GM18508 (cell line): ENCODE measurements at regions not wholly inside any gene's neighbourhood (a gene's known extent, or its start where the extent isn't known, plus 50 kb on each side); places are given as distances from the start of the nearest gene placed in this dataset.

Source experiments
- ATAC-seq: cut with Tn5 transposase; IDR thresholded peaks from one replicate; pipeline ENCODE4 v1.9.1; 2021; ENCODE audit warnings: moderate number of reproducible peaks; ENCODE audit not compliant: insufficient read depth, unreplicated experiment

DNA sequence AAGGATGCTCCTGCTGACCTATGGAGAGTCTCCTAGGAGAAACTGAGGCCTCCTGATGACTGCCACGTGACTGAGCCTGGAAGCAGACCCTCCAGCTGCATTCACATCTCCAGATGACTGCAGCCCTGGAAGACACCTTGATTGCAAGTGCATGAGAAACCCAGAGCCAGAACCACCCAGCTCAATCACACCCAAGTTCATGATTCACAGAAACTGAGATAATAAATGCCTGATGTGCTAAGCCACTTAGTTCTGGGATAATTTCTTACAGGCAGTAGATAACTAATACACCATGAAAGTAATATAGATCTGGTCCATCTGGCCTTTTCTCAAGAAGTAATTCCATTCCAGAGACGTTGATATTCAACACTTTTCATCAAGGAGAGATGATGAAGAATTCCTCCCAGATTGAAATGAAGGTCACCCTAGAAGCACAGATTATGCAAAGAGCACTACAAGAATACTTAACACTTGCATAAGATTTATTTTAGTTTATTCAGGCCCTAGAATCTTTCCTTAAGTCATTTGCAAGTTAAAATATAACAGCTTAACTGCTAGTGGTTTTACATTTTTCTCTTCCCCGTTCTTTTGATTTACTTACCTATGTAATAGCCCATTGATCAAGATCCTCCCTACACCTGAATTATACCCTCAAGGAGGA lies 208.2 kb upstream of the INHBA start:
- no peak for ATAC-seq

DNA sequence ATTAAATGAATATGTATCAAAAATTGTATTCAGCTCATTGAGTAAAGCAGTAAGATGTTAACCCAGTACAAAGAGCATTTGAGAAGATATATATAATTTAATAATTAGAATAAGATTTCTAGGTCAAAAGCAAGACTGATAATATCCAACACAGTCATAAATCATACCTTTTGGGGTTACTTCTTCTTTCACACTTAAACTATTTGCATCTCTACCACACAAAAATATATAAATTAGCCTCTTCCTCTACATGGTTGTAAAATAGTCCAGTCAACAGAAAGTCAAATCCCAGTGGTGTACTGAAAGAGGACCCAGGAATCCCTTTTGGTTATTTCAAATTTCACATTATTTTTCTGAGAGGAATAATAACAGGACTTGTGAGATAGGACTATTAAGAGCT lies 204.6 kb upstream of the INHBA start:
- no peak for ATAC-seq

DNA sequence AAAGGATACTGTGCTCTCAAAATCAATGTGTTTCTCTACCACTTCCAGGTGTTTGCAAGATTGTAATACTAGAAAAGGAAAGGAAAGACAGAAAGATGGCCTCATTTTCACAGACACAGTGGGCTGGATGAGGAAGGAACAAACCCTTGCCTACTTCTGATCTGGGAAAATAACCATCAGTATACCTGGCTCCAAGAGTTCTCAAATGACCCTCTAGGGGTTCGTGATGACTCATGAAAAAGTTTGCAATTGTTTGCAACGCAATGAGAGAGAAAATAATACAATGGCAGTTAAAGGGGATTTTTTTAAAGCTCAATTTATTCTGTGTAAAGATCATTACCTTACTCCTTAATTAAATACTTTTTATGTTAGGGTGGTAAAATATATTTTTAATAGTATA lies 197.6 kb upstream of the INHBA start:
- ATAC-seq: no peak

DNA sequence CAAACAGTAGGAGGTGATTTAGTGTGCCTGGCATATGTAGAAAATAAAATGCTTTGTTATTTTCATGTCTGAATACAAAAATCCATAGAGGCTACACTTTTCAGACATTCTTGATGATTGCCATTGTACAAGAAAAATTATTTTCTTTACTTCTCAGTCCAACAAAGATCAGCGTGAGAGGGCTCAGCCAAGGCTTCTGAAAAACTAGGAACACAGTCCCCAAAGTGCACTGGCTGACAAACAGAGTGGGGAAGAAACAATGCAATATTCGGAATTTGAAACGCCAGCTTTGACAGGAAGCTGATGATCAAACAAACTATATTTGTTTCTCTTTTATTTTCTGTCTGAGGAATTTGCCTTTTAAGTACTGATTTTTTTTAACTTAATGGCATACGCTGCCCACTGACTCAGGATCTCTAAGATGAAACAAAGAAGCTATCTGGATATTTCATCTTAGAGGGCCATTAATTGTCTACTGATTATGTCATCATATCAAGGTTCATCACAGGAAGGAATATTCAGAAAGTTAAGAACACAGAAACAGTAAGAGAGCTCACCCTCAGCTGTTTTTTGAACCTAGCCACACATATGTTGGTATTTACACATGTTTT lies 197.0 kb upstream of the INHBA start:
- ATAC-seq: no peak

DNA sequence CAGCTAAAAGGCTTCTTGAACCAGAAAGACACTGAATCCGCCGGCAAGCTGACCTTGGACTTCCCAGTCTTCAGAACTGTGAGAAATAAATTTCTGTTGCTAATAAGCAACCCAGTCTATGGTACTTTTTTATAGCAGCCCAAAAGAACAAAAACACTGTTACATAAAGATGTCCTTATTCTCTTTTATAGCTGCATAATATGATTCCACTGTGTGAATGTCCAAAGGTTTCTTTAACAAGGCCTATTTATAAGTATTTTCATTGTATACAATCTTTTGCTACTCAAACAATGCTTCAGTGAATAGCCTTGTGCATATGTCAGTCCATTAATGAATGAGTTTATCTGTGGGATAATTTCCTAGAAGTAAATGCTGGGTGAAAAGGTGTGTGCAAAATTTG lies 190.8 kb upstream of the INHBA start:
- no peak for ATAC-seq

DNA sequence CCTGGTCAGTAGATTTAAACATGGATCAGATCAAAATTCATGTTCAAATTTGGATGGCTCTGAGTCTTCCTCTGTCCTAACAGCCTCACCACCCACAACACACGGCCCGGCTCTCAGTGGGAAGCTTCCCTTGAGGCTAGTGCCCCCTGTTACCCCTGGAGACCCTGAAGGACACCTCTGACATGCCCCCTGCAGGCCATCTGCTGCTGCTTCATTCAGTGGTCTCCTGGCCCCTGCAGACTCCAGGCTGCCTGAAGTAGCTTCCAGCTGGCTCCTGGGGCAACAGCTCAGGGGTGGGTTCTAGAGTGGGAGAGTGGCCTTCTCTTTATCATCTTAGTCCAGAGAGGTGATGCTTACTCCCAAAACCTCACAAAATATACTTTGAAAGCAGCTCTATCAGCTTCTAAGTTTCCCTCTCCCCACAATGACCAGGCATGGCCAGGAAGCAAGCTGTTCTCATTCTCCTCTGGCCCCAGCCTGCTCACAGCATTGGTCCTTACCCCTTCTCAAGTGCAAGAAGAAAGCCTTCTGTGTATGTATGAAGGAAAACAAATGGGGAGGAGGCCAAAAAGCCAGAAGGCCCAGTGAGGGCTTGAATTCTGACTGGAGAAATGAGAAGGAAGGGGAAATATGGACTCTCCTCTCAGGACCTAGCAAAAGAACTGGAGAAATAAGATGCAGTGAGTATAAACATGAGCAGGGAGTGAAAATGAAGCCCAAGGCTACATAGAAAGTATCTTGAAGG lies 189.6 kb upstream of the INHBA start:
- no peak for ATAC-seq

DNA sequence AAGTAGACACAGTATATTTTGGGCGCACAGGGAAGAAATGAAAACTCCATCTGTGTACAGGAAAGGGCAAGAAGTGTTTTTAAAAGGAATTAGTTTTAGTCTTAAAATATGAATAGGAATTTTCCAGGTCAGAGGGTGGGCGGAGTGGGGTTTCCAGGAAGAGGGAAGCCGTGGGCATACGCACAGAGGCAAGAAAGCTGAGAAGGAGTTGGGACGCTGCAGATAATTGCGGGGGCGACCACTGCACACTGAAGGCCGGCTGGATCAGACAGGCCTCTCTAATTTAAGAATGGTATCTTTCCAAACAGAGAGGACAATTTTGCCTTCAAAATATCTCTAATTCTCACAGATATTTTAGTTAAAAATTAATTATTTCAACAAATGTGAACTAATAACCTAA lies 189.1 kb upstream of the INHBA start:
- no peak for ATAC-seq

DNA sequence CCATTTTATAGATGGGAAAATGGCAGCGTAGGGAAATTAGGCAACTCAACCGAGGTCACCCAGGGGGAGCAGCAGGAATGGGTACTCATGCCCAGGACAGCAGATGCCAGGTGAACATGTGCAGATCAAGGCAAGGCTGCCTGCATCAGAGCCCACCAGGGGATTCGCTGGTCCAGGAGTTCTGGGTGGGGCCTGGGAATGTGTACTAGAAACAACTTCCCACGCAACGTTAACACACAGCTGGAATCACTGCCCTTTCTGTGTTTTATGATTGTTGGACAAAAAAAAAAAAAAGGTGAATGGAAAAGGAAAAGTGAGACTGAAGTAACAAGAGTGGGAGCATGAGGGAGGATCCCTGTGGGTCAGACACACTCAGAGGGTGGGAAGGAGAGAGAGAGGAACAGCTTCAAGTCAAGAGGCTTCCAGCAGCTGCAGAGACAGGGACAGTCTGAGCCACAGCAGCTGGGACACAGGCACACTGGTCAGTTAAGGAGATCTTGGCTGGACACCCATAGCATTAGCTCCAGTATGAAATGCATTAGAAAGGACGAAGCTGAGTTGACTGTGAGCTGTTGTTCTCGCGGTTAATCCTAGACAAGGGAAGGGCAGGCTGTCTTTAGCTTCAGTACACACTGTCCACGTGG lies 187.9 kb upstream of the INHBA start:
- no peak for ATAC-seq

DNA sequence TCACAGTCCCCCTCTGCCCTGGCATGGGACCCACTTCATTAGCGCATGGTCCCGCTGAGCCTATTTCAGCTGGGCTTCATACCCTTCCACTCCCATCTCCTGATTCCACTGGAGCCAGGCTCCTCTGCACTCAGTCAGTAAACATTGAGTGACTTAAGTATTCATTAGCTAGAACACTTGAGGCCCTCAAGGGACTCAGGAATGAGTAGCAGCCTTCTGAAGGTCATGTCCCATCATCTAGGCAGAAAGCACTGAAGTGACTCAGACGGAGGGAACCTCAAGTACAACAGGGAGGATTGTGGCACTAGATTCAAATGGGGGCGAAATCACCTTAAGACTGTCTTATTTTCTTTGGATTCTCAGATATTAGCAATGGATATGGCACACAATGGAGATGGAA lies 186.6 kb upstream of the INHBA start:
- ATAC-seq: no peak

DNA sequence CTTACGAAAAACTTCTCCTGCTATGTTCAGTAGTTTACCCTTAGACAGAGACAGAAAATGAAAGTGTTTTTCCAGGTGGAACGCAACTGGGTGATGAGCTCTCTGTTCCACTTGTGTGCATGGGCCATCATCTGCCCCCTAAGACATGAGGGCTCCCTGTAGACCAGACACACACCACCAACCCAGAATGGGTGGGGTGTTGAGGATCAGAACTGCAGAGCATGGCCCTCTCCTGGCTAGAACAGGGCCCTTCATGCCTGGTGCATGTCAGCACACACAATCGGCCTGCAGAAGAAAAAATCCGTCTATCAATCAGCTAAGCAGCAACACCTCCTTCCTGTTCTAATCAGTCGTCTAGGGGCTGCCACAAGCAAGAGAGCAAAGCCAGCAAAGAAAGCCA lies 186.2 kb upstream of the INHBA start:
- ATAC-seq: no peak

DNA sequence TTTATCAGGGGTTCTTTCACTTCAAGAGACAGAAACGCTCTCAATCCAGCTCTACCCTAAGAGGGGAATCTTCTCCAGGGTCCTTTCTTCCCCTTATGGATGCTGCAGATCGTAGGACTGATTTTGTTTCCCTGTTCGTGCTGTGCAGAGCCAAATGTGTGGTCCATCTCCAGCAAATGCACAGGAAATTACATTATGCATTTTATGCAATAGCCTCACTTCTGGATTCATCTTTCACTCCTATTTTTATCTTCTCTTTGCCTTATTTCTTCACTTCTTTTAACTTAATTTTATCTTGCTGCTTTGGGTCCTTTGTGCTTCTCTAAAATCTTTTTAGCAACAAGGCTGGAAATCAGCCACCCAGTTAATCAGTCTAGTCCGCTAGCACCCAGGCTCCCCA lies 184.5 kb upstream of the INHBA start:
- no peak for ATAC-seq

DNA sequence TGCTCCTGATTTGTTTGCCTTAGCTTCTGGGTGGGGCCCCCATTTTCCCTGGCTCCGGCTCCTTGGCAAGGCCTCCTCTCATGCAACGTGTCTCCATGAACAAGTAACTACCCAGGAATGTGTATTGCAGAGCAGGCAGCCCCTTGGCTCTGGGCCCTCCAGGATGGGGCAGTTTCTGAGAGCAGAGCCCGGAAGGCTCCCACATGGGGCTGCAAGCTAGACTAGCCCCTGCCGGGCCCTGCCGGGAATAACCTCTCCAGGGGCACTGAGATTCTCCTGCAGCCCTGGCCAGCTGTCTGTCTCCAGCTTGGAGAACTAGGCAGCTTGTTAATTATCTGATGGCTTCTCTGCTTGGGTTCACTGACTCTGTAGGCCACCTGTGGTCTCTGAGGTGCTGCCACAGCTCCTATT lies 184.0 kb upstream of the INHBA start:
- no peak for ATAC-seq

DNA sequence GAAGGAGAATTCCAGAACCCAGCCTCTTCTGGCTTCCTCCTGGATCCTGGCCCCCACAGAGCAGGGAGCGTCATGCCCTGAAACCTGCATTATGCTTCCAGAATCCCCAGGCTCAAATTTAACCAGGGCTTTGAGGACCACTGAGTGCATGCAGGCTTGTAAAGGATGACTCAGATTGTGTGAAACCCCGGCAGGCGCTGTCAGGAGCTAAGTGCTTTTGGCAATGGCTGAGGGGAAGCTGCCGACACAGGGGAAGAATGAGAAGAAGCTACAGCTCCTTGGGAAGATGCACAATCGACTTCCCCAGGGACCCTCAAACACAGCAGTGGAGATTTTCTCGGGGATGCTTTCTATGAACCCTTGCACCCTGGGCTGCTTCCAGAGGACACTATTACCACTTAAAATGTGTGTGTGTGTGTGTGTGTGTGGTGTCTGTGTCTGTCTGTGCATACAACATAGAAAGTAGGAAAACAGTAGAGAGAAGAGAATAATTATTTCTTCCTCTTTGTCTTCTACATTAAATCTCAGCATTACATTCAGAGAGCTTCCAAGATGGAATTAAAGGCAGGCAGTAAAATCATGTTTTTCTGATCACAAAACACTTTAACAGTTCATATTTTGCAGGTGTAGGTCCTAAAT lies 183.5 kb upstream of the INHBA start:
- ATAC-seq: no peak

DNA sequence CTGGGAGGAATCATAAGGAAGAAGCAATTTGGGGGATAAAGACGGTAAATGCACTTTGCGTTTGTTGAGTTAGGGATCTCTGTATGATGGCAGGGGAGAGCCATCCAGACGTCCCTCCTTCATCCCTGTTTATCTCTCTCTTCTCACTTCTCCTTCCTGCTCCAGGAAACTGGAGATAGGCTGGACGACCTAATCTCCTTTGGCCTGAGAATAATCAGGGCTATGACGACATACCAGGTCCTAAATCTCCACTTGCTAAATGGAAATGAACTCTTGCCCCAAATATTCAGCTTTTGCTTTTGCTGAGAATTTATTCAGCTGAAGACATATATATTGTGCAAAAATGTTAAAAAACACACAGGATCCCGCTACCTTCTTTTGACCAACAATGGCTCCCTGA lies 182.9 kb upstream of the INHBA start:
- ATAC-seq: no peak

DNA sequence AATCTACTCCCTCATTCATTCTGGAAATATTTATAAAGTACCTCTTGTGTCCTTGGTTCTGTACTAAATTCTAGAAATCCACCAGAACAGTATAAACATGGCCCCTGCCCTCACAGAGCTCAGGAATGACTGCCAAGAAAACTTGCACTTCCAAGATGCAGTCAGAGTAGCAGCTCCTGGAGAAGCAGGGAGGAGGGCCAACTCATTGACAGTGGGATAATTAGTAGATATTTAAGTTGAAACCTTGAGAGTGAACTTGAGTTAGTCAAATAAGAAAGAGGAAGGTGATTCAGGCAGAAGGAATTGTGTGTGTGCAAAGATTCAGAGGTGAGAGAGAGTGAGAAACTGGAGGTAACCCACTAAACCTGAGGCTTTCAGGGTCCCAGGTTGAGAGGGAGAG lies 182.2 kb upstream of the INHBA start:
- no peak for ATAC-seq

DNA sequence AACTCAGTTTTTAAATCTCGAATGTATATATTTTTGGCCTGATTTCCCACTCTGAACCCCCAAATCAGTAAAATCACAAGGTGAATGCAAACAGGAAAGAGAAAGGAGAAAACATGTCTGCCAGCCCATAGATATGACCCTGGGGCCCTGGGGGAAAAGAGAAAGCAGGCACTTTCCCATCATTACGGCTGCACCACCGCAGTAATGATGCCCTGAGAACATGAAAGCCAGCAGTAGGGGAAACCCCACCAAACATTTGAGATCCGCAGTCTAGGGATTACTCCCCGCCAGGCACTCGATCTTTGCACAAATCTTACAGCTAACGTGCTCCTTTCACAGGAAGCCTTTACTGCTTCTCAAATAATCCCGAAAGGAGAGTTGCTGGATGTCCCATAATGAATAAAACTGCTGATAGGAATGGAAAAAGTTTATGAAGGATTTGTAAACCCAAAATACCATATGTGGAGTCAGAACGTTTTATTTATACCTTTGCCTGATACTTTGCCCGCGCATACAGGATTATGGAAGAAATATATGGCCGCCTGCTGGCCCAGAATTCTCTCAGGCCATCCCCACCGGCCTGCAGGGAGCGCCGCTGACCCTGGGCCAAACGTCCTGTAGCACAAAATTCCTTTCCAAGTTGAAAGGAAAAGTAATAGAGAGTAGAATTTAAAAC lies 180.0 kb upstream of the INHBA start:
- ATAC-seq: no peak

DNA sequence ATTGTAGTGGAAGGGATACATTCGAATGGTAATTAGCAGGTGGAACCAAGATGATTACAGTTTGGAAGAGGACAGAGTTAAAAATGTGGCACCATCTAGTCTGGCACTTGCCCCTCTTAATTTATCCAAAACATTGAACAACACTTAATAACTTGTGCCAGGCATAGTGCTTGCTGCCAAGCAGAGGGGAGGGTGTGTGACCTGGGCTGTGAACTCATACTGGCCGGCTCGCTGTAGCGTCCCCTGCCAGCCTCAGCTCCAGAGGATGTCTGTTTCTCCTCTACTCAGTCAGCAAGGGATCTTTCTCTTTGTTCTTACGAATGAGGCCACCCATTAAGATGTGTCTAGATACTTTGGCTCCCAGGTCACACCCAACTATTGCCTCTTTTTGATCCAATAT lies 179.4 kb upstream of the INHBA start:
- no peak for ATAC-seq

DNA sequence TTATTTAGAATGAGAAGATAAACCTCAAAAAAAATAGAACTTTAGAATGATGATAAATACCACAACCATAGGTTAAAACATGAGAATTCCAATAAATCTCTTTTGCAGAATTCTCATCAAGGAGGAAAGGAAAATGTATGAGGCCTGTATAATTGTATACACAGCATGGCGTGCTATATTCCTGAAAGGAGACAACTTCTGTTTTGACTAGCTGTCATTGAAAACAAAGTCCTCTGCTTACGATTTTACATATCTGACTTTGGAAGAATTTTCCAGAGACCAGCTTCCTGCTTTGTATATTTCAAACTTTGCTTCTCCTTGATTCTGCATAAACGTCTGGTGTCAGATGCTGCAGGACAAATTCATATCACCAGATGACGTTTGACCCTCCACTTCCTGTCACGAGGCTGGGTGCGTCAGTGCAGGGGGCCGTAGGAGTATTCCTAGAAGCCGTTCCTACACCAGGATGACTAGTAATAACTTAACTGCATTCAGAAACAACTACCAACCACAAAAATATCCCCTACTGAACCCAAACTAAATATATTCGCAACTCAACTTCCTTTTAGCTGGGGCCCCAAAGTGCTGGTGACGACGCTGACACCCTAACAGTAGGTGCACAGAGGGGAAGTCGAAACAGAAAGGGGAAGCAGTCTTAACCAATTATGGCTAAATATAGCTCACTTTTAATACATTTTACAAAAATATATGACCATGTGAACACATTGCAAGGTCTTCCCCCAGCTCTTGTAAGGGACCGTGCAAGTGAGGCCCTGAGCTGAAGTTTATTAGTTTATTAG lies 178.6 kb upstream of the INHBA start:
- ATAC-seq: peak; percentile 95

DNA sequence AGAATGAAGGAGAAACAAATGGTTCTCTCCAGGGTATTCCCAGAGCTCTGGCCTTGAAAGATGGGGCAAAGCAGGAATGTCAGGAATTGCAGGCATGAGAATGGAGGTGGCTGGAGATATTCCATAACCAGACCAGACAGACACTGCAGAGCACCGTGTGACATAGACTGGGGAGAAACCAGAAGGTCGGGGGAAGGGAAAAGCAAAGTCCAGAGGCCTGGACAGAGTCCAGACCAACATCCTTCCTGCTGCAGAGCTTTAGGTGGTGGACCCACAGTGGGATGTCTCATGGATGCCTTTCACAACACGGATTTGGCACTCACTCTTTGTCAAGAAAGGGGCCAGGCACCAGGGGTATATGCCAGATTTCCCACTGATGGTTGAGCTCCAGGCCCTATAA lies 177.2 kb upstream of the INHBA start:
- no peak for ATAC-seq

DNA sequence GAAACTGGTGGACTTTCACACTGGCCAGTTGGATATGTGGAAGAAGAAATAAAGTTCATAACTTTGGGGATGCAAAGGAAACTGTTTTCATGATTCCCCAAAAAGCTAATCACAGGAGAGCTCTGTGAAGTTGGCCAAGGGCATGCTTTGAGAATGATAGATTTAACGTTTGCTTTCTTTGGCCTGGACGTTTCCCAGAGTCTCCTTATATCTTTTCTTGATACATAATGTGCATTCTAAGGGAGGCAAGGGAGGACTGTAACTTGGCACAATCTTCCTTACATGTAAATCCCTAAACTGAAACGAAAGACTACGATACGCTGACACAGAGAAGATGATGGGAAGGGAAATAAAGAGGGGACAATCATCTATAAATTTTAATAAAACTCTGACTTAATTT lies 176.5 kb upstream of the INHBA start:
- ATAC-seq: no peak
